ENCODE measurements at regions not wholly inside any gene's neighbourhood (a gene's known extent, or its start where the extent isn't known, plus 50 kb on each side); places are given as distances from the start of the nearest gene placed in this dataset.

DNA sequence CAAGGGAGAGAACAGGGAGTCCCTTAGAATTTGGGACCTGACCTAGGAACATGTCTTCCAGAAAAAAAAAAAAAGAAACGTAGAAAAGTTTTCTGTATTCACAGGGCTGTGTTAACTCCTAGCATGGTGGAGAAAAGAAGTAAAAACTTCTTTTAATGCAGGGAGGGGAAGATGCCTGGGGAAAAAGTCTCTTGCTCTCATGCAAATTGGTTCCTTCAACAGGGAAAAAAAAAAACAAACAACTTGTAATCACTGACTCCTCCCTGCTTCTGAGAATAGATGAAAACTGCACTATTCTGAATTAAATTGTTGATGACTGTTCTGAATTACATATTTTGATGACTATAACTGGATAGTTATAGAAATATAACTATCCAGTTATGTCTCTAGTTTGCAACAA, 933.2 kb downstream of the TRIB2 start:
- no peaks in the 10 kb centered on the region for H3K27me3 ChIP-seq
- no peak for DNase-seq (ENCODE audit: low spot score in 2 of 2)
- H3K4me3 ChIP-seq, result no peak overlapping the region
- H3K36me3 ChIP-seq, result no peaks in the 10 kb centered on the region
- intact Hi-C loops (cut with DNase I), result no loop called here
- no peak overlapping the region for H3K27ac ChIP-seq
- no peaks in the 10 kb centered on the region for H3K4me1 ChIP-seq
- TF ChIP-seq, protein P1, sequence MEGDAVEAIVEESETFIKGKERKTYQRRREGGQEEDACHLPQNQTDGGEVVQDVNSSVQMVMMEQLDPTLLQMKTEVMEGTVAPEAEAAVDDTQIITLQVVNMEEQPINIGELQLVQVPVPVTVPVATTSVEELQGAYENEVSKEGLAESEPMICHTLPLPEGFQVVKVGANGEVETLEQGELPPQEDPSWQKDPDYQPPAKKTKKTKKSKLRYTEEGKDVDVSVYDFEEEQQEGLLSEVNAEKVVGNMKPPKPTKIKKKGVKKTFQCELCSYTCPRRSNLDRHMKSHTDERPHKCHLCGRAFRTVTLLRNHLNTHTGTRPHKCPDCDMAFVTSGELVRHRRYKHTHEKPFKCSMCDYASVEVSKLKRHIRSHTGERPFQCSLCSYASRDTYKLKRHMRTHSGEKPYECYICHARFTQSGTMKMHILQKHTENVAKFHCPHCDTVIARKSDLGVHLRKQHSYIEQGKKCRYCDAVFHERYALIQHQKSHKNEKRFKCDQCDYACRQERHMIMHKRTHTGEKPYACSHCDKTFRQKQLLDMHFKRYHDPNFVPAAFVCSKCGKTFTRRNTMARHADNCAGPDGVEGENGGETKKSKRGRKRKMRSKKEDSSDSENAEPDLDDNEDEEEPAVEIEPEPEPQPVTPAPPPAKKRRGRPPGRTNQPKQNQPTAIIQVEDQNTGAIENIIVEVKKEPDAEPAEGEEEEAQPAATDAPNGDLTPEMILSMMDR (IDR thresholded peaks at IDR 0.05), result no peak
- peaks cover 0 to 4% of the 10 kb centered on the region in 2 donors for H3K9me3 ChIP-seq

DNA sequence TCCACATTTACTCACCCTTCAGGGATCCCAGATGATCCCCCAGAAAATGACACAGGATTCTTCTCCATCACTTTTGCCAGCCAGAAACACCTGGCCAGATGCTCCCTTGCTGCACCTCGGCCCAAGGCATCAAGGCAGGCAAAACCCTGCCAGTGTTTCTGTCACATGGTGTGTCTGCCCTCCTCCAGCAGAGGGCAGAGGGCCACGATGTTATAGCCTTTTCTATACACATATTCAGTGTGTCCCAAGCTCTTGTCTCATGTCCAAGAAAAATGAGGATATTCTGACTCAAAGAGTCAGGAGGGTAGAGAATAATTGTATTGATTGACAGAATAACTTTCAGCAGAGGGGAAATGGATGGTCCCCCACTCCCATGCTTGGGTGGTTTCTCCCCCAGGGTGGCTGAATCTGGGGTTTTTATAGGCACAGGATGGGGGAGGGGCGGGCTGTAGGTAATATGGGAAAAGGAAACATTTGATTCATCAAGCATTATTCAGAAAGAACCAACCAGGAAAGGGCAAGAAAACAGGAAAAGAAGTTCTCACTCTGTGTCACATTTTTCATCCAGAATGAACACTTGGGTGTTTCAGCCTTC, 933.9 kb downstream of the TRIB2 start:
- TF ChIP-seq, protein P1 (IDR thresholded peaks at IDR 0.05), result no peak
- Histone ChIP-seq H3K4me3 (no peak overlapping the region), H3K27ac (no peak overlapping the region), H3K27me3 (no peaks in the 10 kb centered on the region), H3K4me1 (no peaks in the 10 kb centered on the region), H3K9me3 (peaks cover 0 to 3% of the 10 kb centered on the region in 2 donors), H3K36me3 (no peaks in the 10 kb centered on the region)
- DNase-seq (ENCODE audit: low spot score in 2 of 2), result no peak
- intact Hi-C loops (cut with DNase I), result no loop called here

DNA sequence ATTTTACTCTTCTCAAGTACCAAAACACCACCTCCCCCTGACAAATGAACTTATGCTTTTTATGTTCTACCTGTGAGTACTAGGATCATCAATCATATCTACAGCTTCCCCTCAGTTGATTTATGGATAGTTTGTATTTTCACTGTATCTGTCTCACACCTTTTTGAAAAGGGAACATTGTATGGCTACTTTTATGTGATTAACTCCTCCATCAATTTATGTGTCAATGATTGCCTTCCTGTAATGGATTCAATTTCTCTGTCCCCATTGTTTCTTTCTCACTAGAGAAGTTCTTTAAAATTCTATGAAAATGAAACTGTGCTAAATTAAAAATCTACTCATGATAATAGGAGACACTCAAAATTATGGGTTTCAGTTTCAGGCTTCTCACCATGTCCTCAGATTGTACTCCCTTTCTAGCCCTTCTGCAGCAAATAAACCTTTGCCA, 935.0 kb downstream of the TRIB2 start:
- TF ChIP-seq, protein P1 (IDR thresholded peaks at IDR 0.05), result no peak
- Histone ChIP-seq H3K9me3 (no peaks in the 10 kb centered on the region), H3K27ac (no peak overlapping the region), H3K4me1 (no peaks in the 10 kb centered on the region), H3K36me3 (no peaks in the 10 kb centered on the region), H3K27me3 (no peaks in the 10 kb centered on the region), H3K4me3 (no peak overlapping the region)
- intact Hi-C loops (cut with DNase I), result no loop called here
- DNase-seq (ENCODE audit: low spot score in 2 of 2), result no peak

DNA sequence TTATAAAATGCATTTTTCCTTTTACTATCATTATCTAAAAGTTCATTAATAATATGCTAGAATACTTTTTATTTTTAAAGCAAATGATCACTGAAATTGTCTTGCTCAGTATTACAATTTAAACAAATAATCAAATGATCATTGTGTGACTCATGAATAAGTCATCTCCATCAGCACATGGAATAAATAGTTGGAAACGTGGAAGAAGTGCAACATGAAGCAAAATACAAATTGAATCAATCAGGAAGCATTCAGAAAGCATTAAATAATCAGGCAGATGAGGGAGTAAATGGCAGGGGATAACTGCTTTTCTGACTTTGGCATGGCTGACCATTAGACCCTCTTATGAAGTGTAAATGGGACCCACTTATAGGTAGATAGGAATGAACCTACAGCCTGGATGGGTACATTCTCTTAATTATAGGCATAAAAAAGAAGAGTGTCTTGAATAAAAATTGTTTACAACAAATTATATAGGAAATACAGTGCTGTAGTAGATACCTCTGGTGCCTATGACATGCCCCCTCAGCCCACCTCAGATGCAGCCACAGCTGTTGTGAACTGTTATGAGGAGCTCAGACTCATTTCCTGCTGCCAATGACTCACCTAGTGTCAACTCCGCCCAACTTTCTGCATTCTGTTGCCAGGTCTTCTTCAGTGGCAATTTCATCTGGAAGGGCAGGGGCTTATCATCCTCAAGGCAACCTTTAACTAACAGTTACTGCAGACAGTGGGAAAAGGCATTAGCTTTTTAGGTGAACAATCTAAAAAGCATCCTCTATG, 936.0 kb downstream of the TRIB2 start:
- no peak for DNase-seq (ENCODE audit: low spot score in 2 of 2)
- Histone ChIP-seq H3K9me3 (no peaks in the 10 kb centered on the region), H3K4me1 (no peaks in the 10 kb centered on the region), H3K4me3 (no peak overlapping the region), H3K27ac (no peak overlapping the region), H3K27me3 (no peaks in the 10 kb centered on the region), H3K36me3 (no peaks in the 10 kb centered on the region)
- TF ChIP-seq, protein P1 (IDR thresholded peaks at IDR 0.05), result no peak
- intact Hi-C loops (cut with DNase I), result no loop called here

DNA sequence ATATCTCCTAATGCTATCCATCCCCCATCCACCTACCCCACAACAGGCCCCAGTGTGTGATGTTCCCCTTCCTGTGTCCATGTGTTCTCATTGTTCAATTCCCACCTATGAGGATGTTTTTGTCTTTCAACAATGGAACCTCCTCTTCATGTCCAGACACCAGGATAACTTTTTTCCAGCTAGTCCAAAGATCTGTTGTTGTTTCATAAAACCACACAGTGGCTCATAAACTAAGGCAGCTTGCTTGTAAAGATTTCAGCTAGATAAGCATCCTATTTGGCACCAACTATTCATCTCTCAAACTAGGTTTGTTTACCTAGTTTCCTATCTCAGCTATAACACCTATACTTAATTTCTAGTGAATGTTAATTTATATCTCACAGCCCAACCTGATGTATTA, 937.7 kb downstream of the TRIB2 start:
- Histone ChIP-seq H3K4me1 (no peaks in the 10 kb centered on the region), H3K36me3 (no peaks in the 10 kb centered on the region), H3K27ac (no peak overlapping the region), H3K4me3 (no peak overlapping the region), H3K27me3 (no peaks in the 10 kb centered on the region), H3K9me3 (no peaks in the 10 kb centered on the region)
- intact Hi-C loops (cut with DNase I), result no loop called here
- TF ChIP-seq, protein P1 (IDR thresholded peaks at IDR 0.05), result no peak
- no peak for DNase-seq (ENCODE audit: low spot score in 2 of 2)
